SK-N-SH (cell line): ENCODE measurements at regions not wholly inside any gene's neighbourhood (a gene's known extent, or its start where the extent isn't known, plus 50 kb on each side); places are given as distances from the start of the nearest gene placed in this dataset.

Experiments used
- CTCF ChIP-seq: fragments of 200-600 bp; sonication (generic); IDR thresholded peaks from 2 replicates; pipeline ENCODE4 v1.6.1; 2017; ENCODE audit warnings: antibody characterized with exemption, mild to moderate bottlenecking, moderate library complexity
- GABPA ChIP-seq: IDR thresholded peaks from 2 replicates; pipeline ENCODE4 v1.4.0; 2012; ENCODE audit warnings: low read depth, mild to moderate bottlenecking
- MAX ChIP-seq: IDR thresholded peaks from 2 replicates; pipeline ENCODE4 v1.4.0; 2012; ENCODE audit warnings: low read depth
- MXI1 ChIP-seq: IDR thresholded peaks from 2 replicates; pipeline ENCODE4 v1.6.1; 2012; ENCODE audit warnings: mild to moderate bottlenecking, low read depth, low read length, improper control_type of control experiment
- NRF1 ChIP-seq: IDR thresholded peaks from 2 replicates; pipeline ENCODE4 v1.6.1; 2012; ENCODE audit warnings: low read depth, mild to moderate bottlenecking, low read length
- PBX3 ChIP-seq: IDR thresholded peaks from 2 replicates; pipeline ENCODE4; 2012
- POLR2AphosphoS5 ChIP-seq: IDR thresholded peaks from 2 replicates; pipeline ENCODE4 v1.6.1; 2012; ENCODE audit warnings: low read depth, low read length
- RAD21 ChIP-seq: IDR thresholded peaks from 2 replicates; pipeline ENCODE4 v1.6.1; 2012; ENCODE audit warnings: mild to moderate bottlenecking, low read length
- REST ChIP-seq: IDR thresholded peaks from 2 replicates; pipeline ENCODE4 v1.6.1; 2012; ENCODE audit warnings: mild to moderate bottlenecking, low read depth, low read length, moderate library complexity
- SMC3 ChIP-seq: IDR thresholded peaks from 2 replicates; pipeline ENCODE4 v1.6.1; 2012; ENCODE audit warnings: low read depth, low read length, improper control_type of control experiment
- TEAD4 ChIP-seq: IDR thresholded peaks from 2 replicates; pipeline ENCODE4 v1.4.0; 2012; ENCODE audit warnings: mild to moderate bottlenecking, borderline replicate concordance; ENCODE audit not compliant: insufficient read depth
- YY1 ChIP-seq: IDR thresholded peaks from 2 replicates; pipeline ENCODE4 v1.4.0; 2012; ENCODE audit warnings: low read depth, mild to moderate bottlenecking
- ZBTB33 ChIP-seq: IDR thresholded peaks from 2 replicates; pipeline ENCODE4 v1.4.0; 2012; ENCODE audit warnings: low read depth, borderline replicate concordance

- TF ChIP-seq CTCF (no peak), GABPA (no peak), RAD21 (no peak), POLR2AphosphoS5 (no peak), SMC3 (no peak), REST (no peak), TEAD4 (no peak), MAX (no peak), NRF1 (no peak), ZBTB33 (no peak), PBX3 (no peak), MXI1 (no peak), YY1 (no peak)
Measured at GRCh38 chr16:8032406-8032805, 557.9 kb downstream of the TMEM114 start.
